ENCODE measurements at regions not wholly inside any gene's neighbourhood (a gene's known extent, or its start where the extent isn't known, plus 50 kb on each side); places are given as distances from the start of the nearest gene placed in this dataset.

DNA sequence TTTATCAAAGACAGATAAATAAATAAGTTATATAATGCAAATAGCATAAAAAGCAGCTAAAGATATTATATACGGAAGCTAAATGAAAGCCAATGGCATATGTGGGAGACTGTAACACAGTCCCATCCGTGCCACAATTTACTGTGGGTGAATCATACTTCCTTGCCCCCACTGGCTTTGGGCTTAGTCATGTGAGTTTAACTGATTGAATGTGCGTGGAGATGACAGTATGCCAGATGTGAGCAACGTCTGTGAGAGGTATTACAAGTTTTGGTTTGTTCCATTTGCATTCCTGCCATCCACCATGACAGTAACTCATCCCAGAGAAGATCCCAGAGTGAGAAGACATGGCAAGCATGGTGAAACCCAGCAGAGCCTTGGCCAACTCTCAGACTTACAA is 340.0 kb downstream of the SUCLA2 start:
- TF ChIP-seq CTCF (IDR thresholded peaks at IDR 0.05) (no peak), POLR2A (IDR thresholded peaks at IDR 0.05) (no peak)
- WGBS, 2 donors = 46 to 47% methylated on average over 4 of the region's 4 CpGs
- no peak overlapping the region for H3K4me3 ChIP-seq
- no peaks in the 10 kb centered on the region for H3K27me3 ChIP-seq
- H3K4me1 ChIP-seq = no peaks in the 10 kb centered on the region
- no peak overlapping the region for H3K27ac ChIP-seq
- DNase-seq (no peak), ATAC-seq (no peak)
- intact Hi-C loops (cut with DNase I) = no loop called here
- no peaks in the 10 kb centered on the region for H3K9me3 ChIP-seq
- no peaks in the 10 kb centered on the region for H3K36me3 ChIP-seq (replicated peaks in 1 of 2; ENCODE audit: insufficient read depth in 1 of 2, low read depth in 2 of 2)

DNA sequence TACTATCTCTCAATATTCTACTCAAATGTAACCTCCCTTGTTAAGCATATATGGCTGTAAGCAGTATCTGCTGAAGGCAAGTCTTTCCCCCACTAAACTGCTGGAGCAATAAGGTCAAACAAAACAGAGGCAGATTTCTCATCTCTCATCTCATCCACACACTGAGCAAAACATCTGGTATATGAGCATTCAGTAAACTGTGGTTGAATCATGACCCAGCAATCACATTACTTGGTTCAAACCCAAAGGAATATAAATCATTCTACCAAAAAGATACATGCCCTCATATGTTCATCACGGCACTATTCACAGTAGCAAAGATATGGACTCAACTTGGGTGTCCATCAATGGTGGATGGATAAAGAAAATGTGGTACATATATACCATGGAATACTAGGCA is 344.4 kb downstream of the SUCLA2 start:
- H3K27ac ChIP-seq = no peak overlapping the region
- no peak for ATAC-seq
- WGBS, 2 donors = 73 to 81% methylated on average over 1 of the region's 1 CpG
- H3K36me3 ChIP-seq (replicated peaks in 1 of 2; ENCODE audit: insufficient read depth in 1 of 2, low read depth in 2 of 2) = no peaks in the 10 kb centered on the region
- H3K4me1 ChIP-seq = no peaks in the 10 kb centered on the region
- H3K4me3 ChIP-seq = no peak overlapping the region
- TF ChIP-seq POLR2A (IDR thresholded peaks at IDR 0.05) (no peak), CTCF (IDR thresholded peaks at IDR 0.05) (no peak)
- no peaks in the 10 kb centered on the region for H3K9me3 ChIP-seq
- DNase-seq = no peak
- H3K27me3 ChIP-seq = no peaks in the 10 kb centered on the region
- intact Hi-C loops (cut with DNase I) = no loop called here

DNA sequence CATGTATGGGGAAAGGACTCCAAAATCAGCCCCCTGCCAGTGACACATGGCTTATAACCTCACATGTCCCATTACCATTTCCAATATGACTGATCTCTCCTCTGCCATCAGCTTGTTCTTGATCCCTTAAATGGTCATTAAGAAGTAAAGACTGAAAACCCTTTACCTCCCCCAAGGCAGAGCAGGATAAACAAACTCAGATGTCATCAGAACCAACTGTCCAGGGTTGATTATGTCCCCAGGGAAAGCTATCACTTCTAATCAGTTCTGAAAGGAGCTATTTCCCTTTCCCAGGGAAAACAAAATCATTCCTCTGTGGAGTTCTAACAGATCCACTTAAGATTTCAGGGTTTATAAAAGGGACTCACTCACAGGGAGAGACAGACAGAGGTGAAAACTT is 350.9 kb downstream of the SUCLA2 start:
- Histone ChIP-seq H3K36me3 (replicated peaks in 1 of 2; ENCODE audit: insufficient read depth in 1 of 2, low read depth in 2 of 2) (no peaks in the 10 kb centered on the region), H3K27ac (no peak overlapping the region), H3K27me3 (no peaks in the 10 kb centered on the region), H3K4me1 (no peaks in the 10 kb centered on the region), H3K4me3 (no peak overlapping the region), H3K9me3 (no peaks in the 10 kb centered on the region)
- intact Hi-C loops (cut with DNase I) = no loop called here
- ATAC-seq (no peak), DNase-seq (no peak)
- no peak for TF ChIP-seq CTCF (IDR thresholded peaks at IDR 0.05)
- TF ChIP-seq POLR2A (IDR thresholded peaks at IDR 0.05) = no peak

DNA sequence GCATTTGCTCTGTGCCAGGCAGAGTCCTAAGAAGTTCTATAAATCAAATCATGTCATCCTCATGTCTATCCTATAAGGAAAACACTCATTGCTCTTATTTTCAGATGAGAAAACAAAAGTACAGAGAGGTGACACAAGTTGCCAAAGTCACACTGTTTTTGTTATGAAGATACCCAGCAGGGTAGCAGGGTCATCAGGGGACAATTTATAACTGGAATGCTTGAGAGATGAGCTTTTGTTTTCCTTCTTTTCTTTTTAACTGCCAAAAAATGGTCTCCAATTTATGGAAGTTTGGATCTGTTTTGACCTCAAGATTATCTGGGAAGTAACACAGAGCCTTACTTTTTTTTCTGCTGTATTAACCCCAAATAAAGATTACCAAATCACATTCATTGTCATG is 354.1 kb downstream of the SUCLA2 start:
- no peaks in the 10 kb centered on the region for H3K4me1 ChIP-seq
- intact Hi-C loops (cut with DNase I) = no loop called here
- no peaks in the 10 kb centered on the region for H3K36me3 ChIP-seq (replicated peaks in 1 of 2; ENCODE audit: insufficient read depth in 1 of 2, low read depth in 2 of 2)
- TF ChIP-seq CTCF (IDR thresholded peaks at IDR 0.05) (no peak), POLR2A (IDR thresholded peaks at IDR 0.05) (no peak)
- no peaks in the 10 kb centered on the region for H3K9me3 ChIP-seq
- DNase-seq (no peak), ATAC-seq (no peak)
- H3K4me3 ChIP-seq = no peak overlapping the region
- H3K27ac ChIP-seq = no peak overlapping the region
- H3K27me3 ChIP-seq = no peaks in the 10 kb centered on the region

DNA sequence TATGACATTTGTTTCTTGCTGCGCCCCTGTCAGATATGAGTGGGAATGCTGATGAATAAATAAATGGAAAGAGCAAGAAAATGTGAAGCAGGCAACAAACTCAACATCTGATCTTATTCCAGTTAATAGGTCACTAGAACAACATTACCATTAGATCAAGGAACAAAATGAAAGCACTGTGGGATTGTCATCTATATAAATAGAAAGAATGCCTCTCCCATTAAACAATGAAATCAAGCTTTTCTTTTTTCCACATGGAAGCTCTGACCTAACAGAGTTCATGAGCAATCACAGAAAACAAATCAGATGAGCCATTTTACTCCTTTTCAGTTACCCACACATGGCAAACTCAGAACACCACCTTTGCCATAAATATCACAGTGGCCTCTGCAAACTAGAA is 354.8 kb downstream of the SUCLA2 start:
- intact Hi-C loops (cut with DNase I) = no loop called here
- no peak for ATAC-seq

More for the DNA sequence above, 354.8 kb downstream of the SUCLA2 start:
- Histone ChIP-seq H3K27ac (no peak overlapping the region), H3K4me3 (no peak overlapping the region), H3K27me3 (no peaks in the 10 kb centered on the region), H3K36me3 (replicated peaks in 1 of 2; ENCODE audit: insufficient read depth in 1 of 2, low read depth in 2 of 2) (no peaks in the 10 kb centered on the region), H3K4me1 (no peaks in the 10 kb centered on the region), H3K9me3 (no peaks in the 10 kb centered on the region)
- no peak for TF ChIP-seq CTCF (IDR thresholded peaks at IDR 0.05)
- TF ChIP-seq POLR2A (IDR thresholded peaks at IDR 0.05) = no peak
- no peak for DNase-seq
- WGBS, 2 donors = 60 to 68% methylated on average over 1 of the region's 1 CpG
